B cell (primary cell): ENCODE measurements at regions not wholly inside any gene's neighbourhood (a gene's known extent, or its start where the extent isn't known, plus 50 kb on each side); places are given as distances from the start of the nearest gene placed in this dataset.

ENCODE experiments used
- ATAC-seq: fragments of 200-7000 bp; cut with Tn5 transposase; one replicate; pipeline ENCODE4 v1.10.0; 2021; ENCODE audit warnings: low read depth, mild to moderate bottlenecking, moderate number of reproducible peaks, moderate library complexity
- CTCF ChIA-PET: fragments of 350-600 bp; sonication (Branson Sonifier 250); formaldehyde crosslinking; loops from one replicate; lab custom pipeline; 2021; ENCODE audit warnings: antibody characterized with exemption, inconsistent platforms; lab: Charles Lee
- POLR2A ChIA-PET: fragments of 350-600 bp; sonication (Branson Sonifier 250); formaldehyde crosslinking; loops from one replicate; lab custom pipeline; 2021; ENCODE audit warnings: antibody characterized with exemption; lab: Charles Lee
- DNase-seq: peaks from one replicate; pipeline ENCODE4 v3.0.0; 2013
- H2AFZ ChIP-seq: 2 replicates; pipeline ENCODE4 v1.6.1; 2012; ENCODE audit warnings: mild to moderate bottlenecking, low read depth, low read length; ENCODE audit not compliant: insufficient read depth, poor library complexity, severe bottlenecking
- H3K27ac ChIP-seq, 2 donors: 1 replicate in 1 of 2; 2 replicates in 1 of 2; pipeline ENCODE4 v1.5.1; 2012 to 2013; ENCODE audit warnings: low read length in 2 of 2, mild to moderate bottlenecking in 2 of 2, moderate library complexity in 1 of 2
- H3K27me3 ChIP-seq, 4 experiments: fragments of 200-600 bp in 1 of 4; sonication (generic) in 1 of 4; replicated peaks in 1 of 4; 1 replicate in 2 of 4; 2 replicates in 2 of 4; pipeline versions ENCODE4 v1.6.1 to v1.7.0; 2013 to 2016; ENCODE audit warnings: low read length in 3 of 4, mild to moderate bottlenecking in 2 of 4, mixed read lengths in 1 of 4, moderate library complexity in 1 of 4; ENCODE audit not compliant: insufficient read depth in 4 of 4, control insufficient read depth in 3 of 4; ENCODE audit errors: control extremely low read depth in 1 of 4
- H3K36me3 ChIP-seq, 2 experiments: replicated peaks in 1 of 2; 1 replicate in 1 of 2; 2 replicates in 1 of 2; pipeline versions ENCODE4 v1.6.1 to v1.7.1; 2013; ENCODE audit warnings: low read length in 1 of 2; ENCODE audit not compliant: insufficient read depth in 2 of 2, control insufficient read depth in 1 of 2; ENCODE audit errors: control extremely low read depth in 1 of 2, extremely low read depth in 1 of 2
- H3K4me1 ChIP-seq, 2 donors: fragments of 200-600 bp in 1 of 2; sonication (generic) in 1 of 2; 1 replicate in 1 of 2; 2 replicates in 1 of 2; pipeline versions ENCODE4 v1.5.1 to v1.6.1; 2013 to 2017; ENCODE audit warnings: low read length in 2 of 2; ENCODE audit not compliant: control insufficient read depth in 2 of 2, insufficient read depth in 2 of 2
- H3K4me2 ChIP-seq: replicated peaks from 2 replicates; pipeline ENCODE3; 2012; ENCODE audit warnings: mild to moderate bottlenecking, low read depth, low read length; ENCODE audit not compliant: poor library complexity, severe bottlenecking
- H3K4me3 ChIP-seq, 5 experiments: fragments of 200-600 bp in 1 of 5; sonication (generic) in 1 of 5; 1 replicate in 3 of 5; 2 replicates in 2 of 5; pipeline versions ENCODE4 v1.5.1 to v1.7.0; 2011 to 2016; ENCODE audit warnings: low read length in 4 of 5, mild to moderate bottlenecking in 4 of 5, low read depth in 2 of 5, control low read depth in 1 of 5, moderate library complexity in 1 of 5; ENCODE audit not compliant: insufficient read depth in 1 of 5; ENCODE audit errors: control extremely low read depth in 1 of 5, extremely low read depth in 1 of 5
- H3K79me2 ChIP-seq: fragments of 200-600 bp; sonication (generic); one replicate; pipeline ENCODE4 v1.6.0; 2016; ENCODE audit warnings: low read length; ENCODE audit not compliant: control insufficient read depth, insufficient read depth
- H3K9ac ChIP-seq: fragments of 200-600 bp; sonication (generic); 2 replicates; pipeline ENCODE4 v1.6.1; 2017; ENCODE audit warnings: mild to moderate bottlenecking, low read length, moderate library complexity
- H3K9me3 ChIP-seq, 3 donors: one replicate each; pipeline versions ENCODE4 v1.6.1 to v1.7.1; 2013; ENCODE audit warnings: low read length in 2 of 3; ENCODE audit not compliant: control insufficient read depth in 2 of 3, insufficient read depth in 1 of 3; ENCODE audit errors: control extremely low read depth in 1 of 3
- H4K20me1 ChIP-seq: 2 replicates; pipeline ENCODE4 v1.6.0; 2012; ENCODE audit warnings: mild to moderate bottlenecking, low read length; ENCODE audit not compliant: insufficient read depth, control insufficient read depth, poor library complexity, severe bottlenecking
- H3K27ac Mint-ChIP-seq: one replicate; pipeline ENCODE4 v1.8.0; 2021; ENCODE audit warnings: mixed read lengths
- H3K27me3 Mint-ChIP-seq: one replicate; pipeline ENCODE4 v1.8.0; 2021; ENCODE audit warnings: mixed read lengths
- H3K4me1 Mint-ChIP-seq: one replicate; pipeline ENCODE4 v1.8.0; 2021; ENCODE audit warnings: mixed read lengths
- H3K4me3 Mint-ChIP-seq: one replicate; pipeline ENCODE4 v1.8.0; 2021; ENCODE audit warnings: mixed read lengths
- H3K9me3 Mint-ChIP-seq: one replicate; pipeline ENCODE4 v1.8.0; 2022; ENCODE audit warnings: mixed read lengths; ENCODE audit not compliant: insufficient read depth
- CTCF ChIP-seq: fragments of 200-600 bp; IDR thresholded peaks from one replicate; pipeline ENCODE4 v1.8.0; 2022; ENCODE audit warnings: antibody characterized with exemption, mild to moderate bottlenecking
- EZH2 ChIP-seq: IDR thresholded peaks from 2 replicates; pipeline ENCODE4 v1.6.1; 2012; ENCODE audit warnings: borderline replicate concordance, low read depth, mild to moderate bottlenecking, moderate library complexity, low read length; ENCODE audit not compliant: insufficient read depth, poor library complexity, severe bottlenecking
- WGBS: methylation state at CpG from one replicate; pipeline ENCODE4 v1.1.5; 2013; ENCODE audit warnings: missing lambda C conversion rate; ENCODE audit not compliant: insufficient coverage; 5-methylcytosine and 5-hydroxymethylcytosine counted together
- intact Hi-C: fragments of 100-400 bp; cut with micrococcal nuclease; formaldehyde crosslinking; loops from one replicate; pipeline ENCODE4 v1.10.0; 2022

DNA sequence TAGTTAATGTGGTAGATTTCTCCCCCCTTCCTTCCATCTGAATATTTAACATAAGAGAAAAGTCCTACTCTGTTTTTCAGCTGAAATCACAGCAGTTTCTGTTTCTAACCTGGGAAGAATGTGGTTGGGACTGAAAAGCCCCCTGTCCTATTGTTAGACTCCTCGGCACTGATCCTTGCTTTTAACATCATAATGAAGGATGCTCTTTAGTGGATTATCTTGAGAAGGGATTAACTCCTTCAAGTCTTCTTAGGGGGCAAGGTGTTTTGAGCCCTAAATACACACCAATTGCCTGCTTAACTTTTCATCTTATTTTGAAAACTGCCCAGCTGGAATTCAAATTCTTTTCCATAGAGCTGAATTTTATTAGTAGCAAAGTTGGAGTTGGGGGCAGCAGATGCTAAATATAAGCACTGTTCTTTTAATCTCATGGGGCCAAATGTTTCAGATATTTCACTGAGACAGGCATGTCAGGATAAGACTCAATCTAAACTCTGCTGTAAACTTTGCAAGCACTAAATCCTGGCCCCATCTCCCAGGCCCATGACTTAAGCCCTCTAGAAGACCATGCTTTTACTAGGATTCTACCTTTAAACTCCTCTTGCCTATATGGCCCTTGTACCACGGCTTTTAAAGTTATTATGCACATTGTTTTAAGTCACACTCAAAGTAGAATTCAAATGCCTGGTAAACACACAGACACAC lies 243.2 kb upstream of the NR2F2 start:
- ChIA-PET CTCF (no interaction called here), POLR2A (no interaction called here)
- no peak overlapping the region for H3K4me3 ChIP-seq
- H3K27ac ChIP-seq, result no peak overlapping the region
- intact Hi-C loops, result no loop called here
- H3K27me3 ChIP-seq, result no peaks in the 10 kb centered on the region
- ATAC-seq (no peak), DNase-seq (no peak)
- H3K4me1 Mint-ChIP-seq, result no peaks in the 10 kb centered on the region
- H4K20me1 ChIP-seq, result no peaks in the 10 kb centered on the region
- no peaks in the 10 kb centered on the region for H3K27me3 Mint-ChIP-seq
- no peaks in the 10 kb centered on the region for H3K79me2 ChIP-seq
- H3K9me3 ChIP-seq, result peaks cover 0 to 4% (median 0%) of the 10 kb centered on the region in 3 donors
- no peaks in the 10 kb centered on the region for H3K4me1 ChIP-seq
- TF ChIP-seq EZH2, result no peak
- no peak for TF ChIP-seq CTCF
- H3K9ac ChIP-seq, result no peak overlapping the region
- 25% methylated on average over 1 of the region's 2 CpGs for WGBS
- H3K36me3 ChIP-seq, result no peaks in the 10 kb centered on the region
- H3K4me2 ChIP-seq, result no peak overlapping the region
- H3K9me3 Mint-ChIP-seq, result no peaks in the 10 kb centered on the region
- H3K4me3 Mint-ChIP-seq, result no peak overlapping the region
- no peak overlapping the region for H2AFZ ChIP-seq
- no peak overlapping the region for H3K27ac Mint-ChIP-seq

GRCh38 chr15:96088650-96089049 lies 241.8 kb upstream of the NR2F2 start:
- no CpG with 5 or more reads among the region's 1 CpG for WGBS
- Histone ChIP-seq H3K4me2 (no peak overlapping the region), H3K9me3 (peaks cover 0 to 4% (median 0%) of the 10 kb centered on the region in 3 donors), H3K9ac (no peak overlapping the region), H3K79me2 (no peaks in the 10 kb centered on the region), H3K4me1 (no peaks in the 10 kb centered on the region), H3K27ac (no peak overlapping the region), H3K36me3 (no peaks in the 10 kb centered on the region), H2AFZ (no peak overlapping the region), H3K27me3 (no peaks in the 10 kb centered on the region), H4K20me1 (no peaks in the 10 kb centered on the region), H3K4me3 (no peak overlapping the region)
- no peak overlapping the region for H3K27ac Mint-ChIP-seq
- intact Hi-C loops, result no loop called here
- ChIA-PET POLR2A (no interaction called here), CTCF (no interaction called here)
- H3K4me3 Mint-ChIP-seq, result no peak overlapping the region
- no peak for TF ChIP-seq EZH2
- TF ChIP-seq CTCF, result no peak
- no peaks in the 10 kb centered on the region for H3K4me1 Mint-ChIP-seq
- ATAC-seq (no peak), DNase-seq (no peak)
- H3K27me3 Mint-ChIP-seq, result no peaks in the 10 kb centered on the region
- no peaks in the 10 kb centered on the region for H3K9me3 Mint-ChIP-seq
